Fibroblast of lung (primary cell): ENCODE measurements at regions not wholly inside any gene's neighbourhood (a gene's known extent, or its start where the extent isn't known, plus 50 kb on each side); places are given as distances from the start of the nearest gene placed in this dataset.

Source experiments
- EZH2 ChIP-seq: IDR thresholded peaks from 2 replicates; pipeline ENCODE4 v1.5.1; 2012; ENCODE audit warnings: low read length, control low read depth, mild to moderate bottlenecking; ENCODE audit errors: missing control alignments
- TF ChIP-seq, protein P1 (sequence below), 2 donors: IDR thresholded peaks in 1 of 2; conservative IDR thresholded peaks in 1 of 2; 1 replicate in 1 of 2; 2 replicates in 1 of 2; pipeline ENCODE4 v1.5.1; 2011 to 2012; ENCODE audit warnings: low read length in 2 of 2, control low read depth in 1 of 2, inconsistent platforms in 1 of 2, low read depth in 1 of 2, mild to moderate bottlenecking in 1 of 2

DNA sequence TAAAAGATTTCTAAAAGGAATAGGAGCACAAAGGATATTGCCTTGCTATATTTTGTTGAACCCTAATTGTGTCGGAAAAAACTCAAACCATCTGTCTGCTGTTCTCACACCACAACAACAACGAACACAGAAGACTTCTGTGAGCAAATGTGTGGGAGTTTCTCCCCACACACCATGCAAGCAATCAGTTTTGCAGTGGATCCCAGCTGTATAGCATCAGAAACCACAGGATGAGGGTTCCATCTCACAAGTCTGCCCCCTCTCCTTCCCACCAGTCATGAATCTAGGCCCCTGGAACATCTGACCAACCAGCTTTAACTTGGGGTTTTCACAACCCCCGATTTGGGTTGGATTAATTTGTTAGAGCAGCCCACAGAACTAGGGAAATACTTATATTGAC, 91.3 kb upstream of the SLC4A7 start:
- TF ChIP-seq EZH2 = no peak
- TF ChIP-seq, protein P1, sequence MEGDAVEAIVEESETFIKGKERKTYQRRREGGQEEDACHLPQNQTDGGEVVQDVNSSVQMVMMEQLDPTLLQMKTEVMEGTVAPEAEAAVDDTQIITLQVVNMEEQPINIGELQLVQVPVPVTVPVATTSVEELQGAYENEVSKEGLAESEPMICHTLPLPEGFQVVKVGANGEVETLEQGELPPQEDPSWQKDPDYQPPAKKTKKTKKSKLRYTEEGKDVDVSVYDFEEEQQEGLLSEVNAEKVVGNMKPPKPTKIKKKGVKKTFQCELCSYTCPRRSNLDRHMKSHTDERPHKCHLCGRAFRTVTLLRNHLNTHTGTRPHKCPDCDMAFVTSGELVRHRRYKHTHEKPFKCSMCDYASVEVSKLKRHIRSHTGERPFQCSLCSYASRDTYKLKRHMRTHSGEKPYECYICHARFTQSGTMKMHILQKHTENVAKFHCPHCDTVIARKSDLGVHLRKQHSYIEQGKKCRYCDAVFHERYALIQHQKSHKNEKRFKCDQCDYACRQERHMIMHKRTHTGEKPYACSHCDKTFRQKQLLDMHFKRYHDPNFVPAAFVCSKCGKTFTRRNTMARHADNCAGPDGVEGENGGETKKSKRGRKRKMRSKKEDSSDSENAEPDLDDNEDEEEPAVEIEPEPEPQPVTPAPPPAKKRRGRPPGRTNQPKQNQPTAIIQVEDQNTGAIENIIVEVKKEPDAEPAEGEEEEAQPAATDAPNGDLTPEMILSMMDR (conservative IDR thresholded peaks at IDR 0.05 in 1 of 2, IDR thresholded peaks at IDR 0.05 in 1 of 2; ENCODE audit: low read depth in 1 of 2, low read length in 2 of 2) = no peak
